ENCODE measurements at regions not wholly inside any gene's neighbourhood (a gene's known extent, or its start where the extent isn't known, plus 50 kb on each side); places are given as distances from the start of the nearest gene placed in this dataset.

GRCh38 chr15:87792250-87793040 is 464.1 kb downstream of the NTRK3 start:
- H3K36me3 ChIP-seq: no peaks in the 10 kb centered on the region
- no peak overlapping the region for H3K27ac ChIP-seq (replicated peaks in 1 of 4)
- H3K4me3 ChIP-seq: no peak overlapping the region
- TF ChIP-seq EP300 (IDR thresholded peaks at IDR 0.05): no peak
- no peak for TF ChIP-seq POLR2A (IDR thresholded peaks at IDR 0.05; ENCODE audit: low read depth)
- TF ChIP-seq POLR2AphosphoS5 (IDR thresholded peaks at IDR 0.05): no peak
- WGBS: 36% methylated on average over 6 of the region's 6 CpGs
- intact Hi-C loops (cut with DNase I): no loop called here
- DNase-seq (ENCODE audit: extremely low spot score): no peak
- H3K27me3 ChIP-seq: no peaks in the 10 kb centered on the region
- no peaks in the 10 kb centered on the region for H3K9me3 ChIP-seq
- no peaks in the 10 kb centered on the region for H3K4me1 ChIP-seq

DNA sequence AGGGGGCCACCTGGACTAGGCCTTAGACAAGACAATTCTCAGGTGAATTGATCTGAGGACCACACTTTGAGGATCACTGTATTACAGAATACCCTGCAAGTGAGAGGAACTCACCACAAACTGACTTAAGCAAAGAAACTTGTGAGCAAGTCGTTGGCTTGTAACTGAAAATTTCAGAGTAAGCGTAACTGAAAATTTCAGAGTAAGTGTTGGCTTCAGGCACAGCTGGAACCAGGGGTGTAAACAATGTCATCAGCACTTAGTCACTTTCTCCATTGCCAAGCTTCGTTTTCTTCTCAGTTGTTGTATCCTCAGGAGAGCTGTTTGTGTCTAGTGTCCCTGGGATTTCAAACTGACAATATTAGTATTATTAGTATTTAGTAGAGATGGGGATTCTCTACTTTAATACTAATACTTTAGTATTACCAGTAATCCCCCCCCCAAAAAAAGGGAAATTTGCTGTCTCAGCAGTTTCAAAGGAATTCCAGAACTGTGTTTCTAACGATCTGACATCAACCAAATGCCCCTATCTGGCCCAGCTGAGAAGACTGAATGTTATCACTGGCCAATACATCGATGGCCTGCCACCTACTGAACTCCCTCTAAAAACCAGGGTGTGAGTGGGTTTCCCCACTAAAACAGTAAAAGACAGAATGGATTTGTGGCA is 474.4 kb downstream of the NTRK3 start:
- TF ChIP-seq EP300 (IDR thresholded peaks at IDR 0.05): no peak

DNA sequence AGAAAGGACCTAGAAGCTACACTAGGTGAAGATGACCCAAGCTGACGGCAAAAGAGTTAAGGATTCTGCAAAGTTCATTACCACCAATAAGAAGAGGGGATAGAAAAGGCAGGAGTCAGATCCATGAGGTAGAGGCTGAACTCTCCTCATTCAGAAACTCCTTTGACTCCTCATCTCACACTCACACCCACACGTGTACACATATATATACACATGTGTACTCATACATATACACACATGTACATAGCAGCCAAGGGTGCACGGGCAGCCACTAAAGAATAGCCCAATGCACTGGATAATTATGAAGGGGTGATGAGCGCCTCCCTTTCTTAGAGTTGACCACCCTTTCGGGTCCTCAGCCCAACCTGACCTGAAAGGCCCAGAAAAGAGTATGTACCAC is 476.8 kb downstream of the NTRK3 start:
- DNase-seq (ENCODE audit: extremely low spot score): peak; percentile 8
- Histone ChIP-seq H3K27me3 (peaks cover 0 to 3% (median 0%) of the 10 kb centered on the region in 4 donors), H3K36me3 (no peaks in the 10 kb centered on the region), H3K4me3 (no peak overlapping the region), H3K27ac (replicated peaks in 1 of 4) (no peak overlapping the region), H3K4me1 (peaks cover 0 to 5% (median 2%) of the 10 kb centered on the region in 4 donors), H3K9me3 (no peaks in the 10 kb centered on the region)
- intact Hi-C loops (cut with DNase I): no loop called here
- TF ChIP-seq POLR2A (IDR thresholded peaks at IDR 0.05; ENCODE audit: low read depth) (no peak), POLR2AphosphoS5 (IDR thresholded peaks at IDR 0.05) (no peak), EP300 (IDR thresholded peaks at IDR 0.05) (no peak)
- TF ChIP-seq, protein P1, sequence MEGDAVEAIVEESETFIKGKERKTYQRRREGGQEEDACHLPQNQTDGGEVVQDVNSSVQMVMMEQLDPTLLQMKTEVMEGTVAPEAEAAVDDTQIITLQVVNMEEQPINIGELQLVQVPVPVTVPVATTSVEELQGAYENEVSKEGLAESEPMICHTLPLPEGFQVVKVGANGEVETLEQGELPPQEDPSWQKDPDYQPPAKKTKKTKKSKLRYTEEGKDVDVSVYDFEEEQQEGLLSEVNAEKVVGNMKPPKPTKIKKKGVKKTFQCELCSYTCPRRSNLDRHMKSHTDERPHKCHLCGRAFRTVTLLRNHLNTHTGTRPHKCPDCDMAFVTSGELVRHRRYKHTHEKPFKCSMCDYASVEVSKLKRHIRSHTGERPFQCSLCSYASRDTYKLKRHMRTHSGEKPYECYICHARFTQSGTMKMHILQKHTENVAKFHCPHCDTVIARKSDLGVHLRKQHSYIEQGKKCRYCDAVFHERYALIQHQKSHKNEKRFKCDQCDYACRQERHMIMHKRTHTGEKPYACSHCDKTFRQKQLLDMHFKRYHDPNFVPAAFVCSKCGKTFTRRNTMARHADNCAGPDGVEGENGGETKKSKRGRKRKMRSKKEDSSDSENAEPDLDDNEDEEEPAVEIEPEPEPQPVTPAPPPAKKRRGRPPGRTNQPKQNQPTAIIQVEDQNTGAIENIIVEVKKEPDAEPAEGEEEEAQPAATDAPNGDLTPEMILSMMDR (IDR thresholded peaks at IDR 0.05): no peak
- WGBS: 90% methylated on average over 5 of the region's 5 CpGs

More for the DNA sequence above, 474.4 kb downstream of the NTRK3 start:
- peak; percentile 74 for DNase-seq (ENCODE audit: extremely low spot score)
- H3K27me3 ChIP-seq: peaks cover 0 to 3% (median 0%) of the 10 kb centered on the region in 4 donors
- H3K4me3 ChIP-seq: no peak overlapping the region
- H3K27ac ChIP-seq (replicated peaks in 1 of 4): no peak overlapping the region
- intact Hi-C loops (cut with DNase I): no loop called here
- no peaks in the 10 kb centered on the region for H3K9me3 ChIP-seq
- 57% methylated on average over 5 of the region's 5 CpGs for WGBS
- H3K4me1 ChIP-seq: peaks cover 0 to 5% (median 2%) of the 10 kb centered on the region in 4 donors
- H3K36me3 ChIP-seq: no peaks in the 10 kb centered on the region

- 69% methylated on average over 11 of the region's 11 CpGs for WGBS
- DNase-seq (ENCODE audit: extremely low spot score): peak; percentile 64
- intact Hi-C loops (cut with DNase I): no loop called here
- no peaks in the 10 kb centered on the region for H3K36me3 ChIP-seq
- TF ChIP-seq POLR2AphosphoS5 (IDR thresholded peaks at IDR 0.05) (no peak), POLR2A (IDR thresholded peaks at IDR 0.05; ENCODE audit: low read depth) (no peak), EP300 (IDR thresholded peaks at IDR 0.05) (no peak)
- TF ChIP-seq, protein P1 (IDR thresholded peaks at IDR 0.05): no peak
- no peak overlapping the region for H3K4me3 ChIP-seq
- H3K27ac ChIP-seq (replicated peaks in 1 of 4): no peak overlapping the region
- peaks cover 0 to 3% (median 0%) of the 10 kb centered on the region in 4 donors for H3K27me3 ChIP-seq
- H3K4me1 ChIP-seq: peaks cover 0 to 5% (median 2%) of the 10 kb centered on the region in 4 donors
- H3K9me3 ChIP-seq: no peaks in the 10 kb centered on the region
These were observed 478.2 kb downstream of the NTRK3 start for GRCh38 chr15:87778358-87778757.

DNA sequence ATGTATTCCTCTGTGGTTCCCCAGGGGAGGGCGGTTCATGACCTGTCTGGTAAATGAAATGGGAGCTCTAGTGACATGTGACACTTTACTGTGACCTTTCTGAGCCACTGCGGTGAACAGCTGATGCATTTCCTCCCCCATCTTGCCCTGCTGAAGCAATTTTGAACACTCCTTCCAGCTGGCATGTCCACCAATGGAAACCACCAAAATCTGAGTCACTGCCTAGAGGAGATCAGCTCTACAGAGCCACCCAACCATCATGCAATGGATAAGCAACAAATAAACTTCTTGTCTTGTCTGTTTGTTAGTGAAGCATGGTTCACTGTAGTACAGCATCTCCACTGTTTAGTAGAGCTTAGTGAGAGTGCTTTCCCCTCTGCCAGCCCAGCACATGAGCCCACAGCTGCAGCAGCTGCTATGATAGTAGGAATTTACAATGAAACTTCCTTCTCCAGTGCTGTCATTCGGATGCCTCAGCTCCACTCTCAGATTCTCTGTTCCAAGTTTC is 479.4 kb downstream of the NTRK3 start:
- WGBS: 55% methylated on average over 3 of the region's 3 CpGs
- Histone ChIP-seq H3K4me3 (no peak overlapping the region), H3K9me3 (no peaks in the 10 kb centered on the region), H3K27ac (replicated peaks in 1 of 4) (no peak overlapping the region), H3K36me3 (no peaks in the 10 kb centered on the region), H3K4me1 (peaks cover 0 to 5% (median 2%) of the 10 kb centered on the region in 4 donors), H3K27me3 (peaks cover 0 to 3% (median 0%) of the 10 kb centered on the region in 4 donors)
- TF ChIP-seq POLR2A (IDR thresholded peaks at IDR 0.05; ENCODE audit: low read depth) (no peak), EP300 (IDR thresholded peaks at IDR 0.05) (no peak), POLR2AphosphoS5 (IDR thresholded peaks at IDR 0.05) (no peak)
- TF ChIP-seq, protein P1 (IDR thresholded peaks at IDR 0.05): no peak
- intact Hi-C loops (cut with DNase I): no loop called here
- peak; percentile 89 for DNase-seq (ENCODE audit: extremely low spot score)
